GM18517 (cell line): ENCODE measurements at regions not wholly inside any gene's neighbourhood (a gene's known extent, or its start where the extent isn't known, plus 50 kb on each side); places are given as distances from the start of the nearest gene placed in this dataset.
"Not testable (repeated sequence)": the region's sequence is repeated elsewhere in the genome, so short reads cannot be mapped to it uniquely, and the experiment has no call there.

Source experiments
- ATAC-seq: cut with Tn5 transposase; IDR thresholded peaks from one replicate; pipeline ENCODE4 v1.9.1; 2021; ENCODE audit warnings: mild to moderate bottlenecking, moderate library complexity; ENCODE audit not compliant: unreplicated experiment

GRCh38 chr14:77985211-77985615 lies 185.0 kb upstream of the NRXN3 start:
- ATAC-seq, result no peak

DNA sequence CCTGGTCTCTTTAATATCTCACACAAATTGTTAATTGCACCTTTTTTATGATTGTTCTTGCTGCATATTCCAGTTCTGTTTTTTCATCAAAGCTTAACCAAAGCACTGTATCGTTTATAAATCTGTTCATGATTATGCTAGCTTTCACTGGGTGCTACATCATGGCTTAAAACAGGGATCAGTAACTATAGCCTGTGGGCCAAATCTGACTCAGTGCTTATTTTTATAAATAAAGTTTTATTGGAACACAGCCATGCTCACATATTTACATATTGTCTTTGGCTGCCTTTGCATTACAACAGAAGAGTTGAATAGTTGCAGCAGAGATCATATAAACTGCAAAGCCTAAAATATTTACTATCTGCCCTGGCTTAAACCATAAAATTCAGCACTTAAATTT lies 183.4 kb upstream of the NRXN3 start:
- no peak for ATAC-seq

GRCh38 chr14:77988096-77988870 lies 181.9 kb upstream of the NRXN3 start:
- ATAC-seq, result no peak

DNA sequence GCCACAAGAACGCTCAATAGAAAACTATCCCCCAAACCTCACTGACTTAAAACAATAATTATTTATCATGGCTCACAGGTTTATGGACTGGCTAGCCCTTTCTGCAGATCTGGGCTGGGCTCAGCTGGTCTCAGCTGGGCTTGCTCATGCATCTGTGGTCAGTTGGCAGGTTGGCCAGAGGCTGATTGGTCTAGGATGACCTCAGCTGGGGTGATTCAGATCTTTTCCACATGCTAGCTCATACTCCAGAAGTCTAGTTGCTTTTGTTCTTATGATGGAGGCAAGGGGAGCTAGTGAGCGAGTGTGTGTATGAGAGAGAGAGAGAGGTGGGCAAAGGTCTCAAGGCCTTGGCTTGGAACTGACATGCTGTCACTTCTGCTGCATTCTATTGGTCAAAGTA lies 181.2 kb upstream of the NRXN3 start:
- ATAC-seq, result no peak

DNA sequence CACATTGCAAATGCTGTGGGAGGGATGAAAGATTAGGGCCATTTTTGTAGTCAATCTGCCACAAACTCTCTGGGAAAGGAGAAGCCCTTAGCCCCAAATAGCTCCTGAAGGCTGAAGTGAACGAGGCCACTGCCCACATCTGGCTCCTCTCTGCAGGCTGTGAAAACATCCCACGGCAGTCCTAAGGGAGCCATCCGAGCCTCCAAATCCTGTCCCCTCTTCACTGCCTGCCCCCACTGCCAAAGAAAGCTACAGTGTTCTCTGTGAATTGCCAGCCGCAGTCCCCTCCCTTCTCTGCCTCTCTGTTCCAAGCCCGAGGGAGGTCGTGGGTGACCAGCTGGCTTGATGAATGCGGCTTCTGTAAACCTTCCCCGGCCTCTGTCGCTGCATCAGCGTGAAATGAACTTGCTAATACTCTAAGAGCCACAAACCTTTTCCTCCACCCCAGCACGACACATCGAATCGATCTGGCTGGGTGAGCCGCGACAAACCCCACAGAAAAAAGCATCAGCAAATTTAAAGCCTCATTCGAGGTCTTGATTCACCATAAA lies 180.7 kb upstream of the NRXN3 start:
- no peak for ATAC-seq

DNA sequence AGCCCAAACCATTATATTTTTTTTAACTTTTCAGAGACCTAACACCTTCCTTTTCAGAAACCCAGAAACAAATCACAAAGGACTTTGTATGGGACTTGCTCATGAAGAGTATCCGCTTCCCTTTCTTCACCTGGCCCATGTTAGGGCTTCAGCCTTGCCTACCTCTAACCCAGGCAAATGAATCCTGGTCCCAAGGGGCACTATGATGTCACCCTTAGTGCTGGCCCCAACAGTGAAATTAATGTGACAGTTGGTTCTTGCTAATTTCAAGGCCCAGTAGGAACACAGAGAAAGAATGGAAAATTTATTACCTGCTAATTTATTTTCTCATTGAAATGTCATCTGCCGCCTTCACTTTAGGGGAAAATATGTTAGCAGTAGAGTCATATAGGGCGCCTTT lies 179.8 kb upstream of the NRXN3 start:
- ATAC-seq, result no peak

- no peak for ATAC-seq
These were observed 178.9 kb upstream of the NRXN3 start for GRCh38 chr14:77991128-77991772.

GRCh38 chr14:78005325-78005724 lies 164.8 kb upstream of the NRXN3 start:
- peak; percentile 51 for ATAC-seq

- no peak for ATAC-seq
These were observed 163.0 kb upstream of the NRXN3 start for GRCh38 chr14:78007160-78007559.

- ATAC-seq, result no peak
These were observed 159.5 kb upstream of the NRXN3 start for GRCh38 chr14:78010688-78011087.

- not testable (repeated sequence) for ATAC-seq
These were observed 156.3 kb upstream of the NRXN3 start for GRCh38 chr14:78013911-78014310.

GRCh38 chr14:78016532-78016931 lies 153.6 kb upstream of the NRXN3 start:
- no peak for ATAC-seq

GRCh38 chr14:78018283-78018682 lies 151.9 kb upstream of the NRXN3 start:
- no peak for ATAC-seq

GRCh38 chr14:78022059-78022458 lies 148.1 kb upstream of the NRXN3 start:
- ATAC-seq, result peak; percentile 77

DNA sequence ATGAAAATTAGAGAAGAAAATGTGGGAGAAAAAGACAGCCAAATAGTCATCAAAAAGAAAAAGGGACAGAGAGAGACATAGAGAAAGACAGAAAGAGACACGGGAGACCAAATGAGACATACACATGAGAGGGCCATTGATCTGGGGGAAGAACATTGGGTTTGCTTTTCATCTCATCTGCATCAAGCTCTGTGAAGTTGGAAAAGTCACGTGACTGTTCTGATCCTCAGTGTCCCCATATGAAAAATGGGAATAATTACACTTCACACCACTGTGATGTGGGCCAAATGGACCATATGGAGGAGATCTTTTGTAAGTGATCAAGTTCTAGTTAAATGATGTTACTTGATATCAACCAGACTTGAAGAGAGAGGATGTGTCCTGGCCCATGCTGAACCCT lies 147.1 kb upstream of the NRXN3 start:
- no peak for ATAC-seq

DNA sequence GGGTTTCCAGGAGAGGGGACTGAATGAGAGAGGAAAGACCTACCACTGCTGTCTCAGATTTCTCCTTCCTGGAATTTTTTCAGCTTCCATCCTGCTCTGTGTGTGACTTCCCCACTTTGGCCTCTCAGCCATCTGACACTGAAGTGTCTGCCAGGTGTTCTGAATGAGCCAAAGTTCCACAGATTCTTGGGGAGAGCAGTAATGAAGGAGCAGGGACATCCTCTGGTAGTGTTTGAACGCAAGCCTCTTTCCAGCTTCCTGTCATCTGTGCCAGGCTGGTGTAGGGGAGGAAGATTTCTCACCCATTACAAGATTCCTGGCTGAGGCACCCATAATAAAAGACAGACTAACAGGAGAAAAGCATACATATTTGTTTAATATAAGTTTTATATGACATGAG lies 141.7 kb upstream of the NRXN3 start:
- ATAC-seq, result no peak

- no peak for ATAC-seq
These were observed 140.4 kb upstream of the NRXN3 start for GRCh38 chr14:78029601-78030372.

DNA sequence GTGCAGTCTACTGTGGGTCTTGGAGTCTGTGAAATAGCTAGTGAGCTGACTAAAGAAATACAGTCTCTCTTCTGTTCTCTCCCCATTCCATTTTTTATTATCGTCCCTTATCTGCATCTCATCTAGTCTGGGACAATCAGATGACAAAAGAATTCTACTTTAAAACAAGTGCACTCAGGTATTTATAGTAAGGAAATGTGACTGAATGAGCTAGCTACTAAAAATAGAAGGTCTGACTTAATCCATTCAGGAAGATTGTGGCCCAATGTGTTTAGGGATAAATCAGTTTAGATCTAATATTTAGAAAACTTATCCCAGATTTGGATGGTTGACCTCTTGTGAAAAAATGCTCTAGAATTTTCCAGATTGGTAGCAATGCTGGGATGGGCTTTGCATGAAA lies 126.8 kb upstream of the NRXN3 start:
- ATAC-seq, result no peak

GRCh38 chr14:78048120-78048519 lies 122.1 kb upstream of the NRXN3 start:
- no peak for ATAC-seq

DNA sequence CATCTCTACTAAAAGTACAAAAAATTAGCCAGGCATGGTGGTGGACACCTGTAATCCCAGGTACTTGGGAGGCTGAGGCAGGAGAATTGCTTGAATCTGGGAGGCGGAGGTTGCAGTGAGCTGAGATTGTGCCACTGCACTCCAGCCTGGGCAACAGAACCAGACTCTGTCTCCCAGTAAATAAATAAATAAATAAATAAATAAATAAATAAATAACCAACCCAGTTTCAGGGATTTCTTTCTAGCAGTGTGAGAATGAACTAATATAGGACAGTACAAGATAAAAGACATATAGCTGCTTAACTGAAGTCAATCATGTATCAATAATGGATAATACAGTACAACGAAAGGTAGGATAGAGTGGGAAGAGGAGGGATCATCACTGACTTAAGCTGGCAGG lies 113.3 kb upstream of the NRXN3 start:
- not testable (repeated sequence) for ATAC-seq

DNA sequence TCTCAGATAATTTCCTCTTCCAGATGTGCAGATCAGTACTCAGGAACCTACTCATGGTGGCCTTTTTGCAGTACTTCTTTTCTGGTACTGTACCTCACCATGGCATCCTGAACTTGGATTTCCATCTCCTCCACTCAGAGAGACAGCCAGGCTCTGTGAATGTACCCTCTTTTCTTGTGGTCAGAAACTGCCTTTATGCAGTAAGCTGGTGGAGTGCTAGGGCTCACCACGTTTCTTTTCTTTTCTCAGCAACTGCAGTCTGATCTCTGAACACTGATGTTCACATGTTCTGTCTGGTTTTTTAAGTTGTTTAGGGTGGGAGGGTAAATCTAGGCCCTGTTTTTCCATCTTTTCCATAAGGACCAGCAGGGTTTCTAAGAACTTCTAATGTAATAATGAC lies 99.8 kb upstream of the NRXN3 start:
- ATAC-seq, result no peak
